BLaER1 treated with 17β-estradiol and CSF1 and Interleukin-3, amounts not matched to agents 10 nM and 100 nM (cell line): ENCODE measurements at regions not wholly inside any gene's neighbourhood (a gene's known extent, or its start where the extent isn't known, plus 50 kb on each side); places are given as distances from the start of the nearest gene placed in this dataset.
A peak's percentile ranks its signal among the peaks of the same experiment; 100 is the strongest.

ENCODE experiments used
- H3K27ac ChIP-seq, 11 experiments: shearing (Covaris generic); formaldehyde crosslinking; 2 replicates each; pipeline ENCODE4 v1.8.1; 2022
- H3K27me3 ChIP-seq, 11 experiments: shearing (Covaris generic); formaldehyde crosslinking; 2 replicates each; pipeline ENCODE4 v1.8.1; 2022
- H3K36me3 ChIP-seq, 11 experiments: shearing (Covaris generic); formaldehyde crosslinking; 2 replicates each; pipeline ENCODE4 v1.8.1; 2022
- H3K4me1 ChIP-seq, 10 experiments: shearing (Covaris generic); formaldehyde crosslinking; 2 replicates each; pipeline ENCODE4 v1.8.1; 2022
- H3K4me2 ChIP-seq, 11 experiments: shearing (Covaris generic); formaldehyde crosslinking; 2 replicates each; pipeline ENCODE4 v1.8.1; 2022
- H3K4me3 ChIP-seq, 10 experiments: shearing (Covaris generic); formaldehyde crosslinking; 2 replicates each; pipeline ENCODE4 v1.8.1; 2022
- H3K9ac ChIP-seq, 11 experiments: shearing (Covaris generic); formaldehyde crosslinking; 2 replicates each; pipeline ENCODE4 v1.8.1; 2022
- H3K9me3 ChIP-seq, 11 experiments: shearing (Covaris generic); formaldehyde crosslinking; replicated peaks in 1 of 11; 2 replicates each; pipeline ENCODE4 v1.8.1; 2022
- H4K20me1 ChIP-seq, 11 experiments: shearing (Covaris generic); formaldehyde crosslinking; 2 replicates each; pipeline ENCODE4 v1.8.1; 2022
- Cebpa-rat ChIP-seq, 11 experiments: shearing (Covaris generic); IDR thresholded peaks; 2 replicates each; pipeline ENCODE4 v1.8.1; 2022

GRCh38 chr4:155607481-155607880 is 59.2 kb upstream of the GUCY1A1 start:
- no peaks in the 10 kb centered on the region for H3K36me3 ChIP-seq
- H3K27me3 ChIP-seq, result no peaks in the 10 kb centered on the region
- H3K4me1 ChIP-seq, result peaks cover 4 to 13% (median 8%) of the 10 kb centered on the region in 10 experiments; a peak in 14 of 20 replicates
- no peak overlapping the region for H3K4me2 ChIP-seq
- H3K9ac ChIP-seq, result no peak overlapping the region
- H3K27ac ChIP-seq, result no peak overlapping the region
- no peaks in the 10 kb centered on the region for H3K9me3 ChIP-seq
- no peaks in the 10 kb centered on the region for H4K20me1 ChIP-seq
- TF ChIP-seq Cebpa-rat (IDR thresholded peaks at IDR 0.05), result no peak
- no peak overlapping the region for H3K4me3 ChIP-seq

DNA sequence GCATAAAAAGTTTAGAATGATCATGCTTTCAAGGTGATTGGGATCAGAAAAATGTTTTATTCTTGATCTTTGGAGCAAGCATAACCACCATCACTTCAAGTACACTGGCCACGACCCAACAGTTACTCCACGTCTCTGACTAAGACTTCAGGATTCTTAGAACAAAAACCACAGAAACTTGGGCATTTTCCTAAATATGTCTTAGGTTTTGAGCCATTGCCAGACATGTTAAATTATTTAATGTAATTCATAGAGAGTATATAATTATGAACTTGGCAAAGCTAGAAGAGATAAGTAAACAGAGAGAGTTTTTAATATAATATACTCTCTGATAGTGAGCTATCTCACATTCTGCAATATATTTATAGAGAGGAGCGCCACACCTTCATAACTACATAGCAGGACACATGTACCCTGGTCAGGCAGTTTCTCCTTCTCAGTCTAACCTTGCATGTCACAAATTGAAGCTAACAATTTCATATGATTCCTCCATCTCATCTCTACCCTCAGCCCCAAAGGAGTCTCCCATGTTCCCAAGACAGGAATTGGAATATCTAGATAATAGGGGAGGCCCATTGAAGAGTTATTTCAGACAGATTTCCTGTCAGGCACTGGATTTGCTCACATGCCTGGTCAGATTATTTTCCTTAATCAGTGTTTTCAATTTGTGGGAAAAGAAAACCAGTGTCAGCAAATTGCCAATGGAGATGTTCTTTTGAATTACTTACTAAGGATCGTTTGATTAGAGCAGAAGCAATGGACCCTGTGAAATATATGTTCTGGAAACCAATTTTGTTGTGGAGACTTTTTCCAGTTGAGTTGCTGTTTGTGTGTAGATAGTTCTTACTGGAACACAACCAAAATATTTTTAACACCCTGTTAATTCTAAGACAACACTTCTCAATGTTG is 61.7 kb upstream of the GUCY1A1 start:
- H3K36me3 ChIP-seq, result no peaks in the 10 kb centered on the region
- H3K27me3 ChIP-seq, result no peaks in the 10 kb centered on the region
- H3K4me1 ChIP-seq, result peaks cover 4 to 13% (median 8%) of the 10 kb centered on the region in 10 experiments; a peak in 14 of 20 replicates
- no peaks in the 10 kb centered on the region for H4K20me1 ChIP-seq
- TF ChIP-seq Cebpa-rat (IDR thresholded peaks at IDR 0.05), result no peak
- no peak overlapping the region for H3K9ac ChIP-seq
- H3K4me2 ChIP-seq, result 0 out of 22 replicates have a peak overlapping the region, but pooled peaks of 1 of the 11 experiments have one; percentile 16
- no peak overlapping the region for H3K4me3 ChIP-seq
- no peak overlapping the region for H3K27ac ChIP-seq
- no peaks in the 10 kb centered on the region for H3K9me3 ChIP-seq

GRCh38 chr4:155603360-155603891 is 63.2 kb upstream of the GUCY1A1 start:
- Histone ChIP-seq H3K9me3 (no peaks in the 10 kb centered on the region), H3K27me3 (no peaks in the 10 kb centered on the region), H4K20me1 (no peaks in the 10 kb centered on the region), H3K9ac (no peak overlapping the region), H3K4me3 (no peak overlapping the region), H3K4me1 (peaks cover under 1 to 7% (median 3%) of the 10 kb centered on the region in 10 experiments; a peak in 14 of 20 replicates), H3K27ac (no peak overlapping the region), H3K36me3 (no peaks in the 10 kb centered on the region), H3K4me2 (no peak overlapping the region)
- TF ChIP-seq Cebpa-rat (IDR thresholded peaks at IDR 0.05), result no peak

DNA sequence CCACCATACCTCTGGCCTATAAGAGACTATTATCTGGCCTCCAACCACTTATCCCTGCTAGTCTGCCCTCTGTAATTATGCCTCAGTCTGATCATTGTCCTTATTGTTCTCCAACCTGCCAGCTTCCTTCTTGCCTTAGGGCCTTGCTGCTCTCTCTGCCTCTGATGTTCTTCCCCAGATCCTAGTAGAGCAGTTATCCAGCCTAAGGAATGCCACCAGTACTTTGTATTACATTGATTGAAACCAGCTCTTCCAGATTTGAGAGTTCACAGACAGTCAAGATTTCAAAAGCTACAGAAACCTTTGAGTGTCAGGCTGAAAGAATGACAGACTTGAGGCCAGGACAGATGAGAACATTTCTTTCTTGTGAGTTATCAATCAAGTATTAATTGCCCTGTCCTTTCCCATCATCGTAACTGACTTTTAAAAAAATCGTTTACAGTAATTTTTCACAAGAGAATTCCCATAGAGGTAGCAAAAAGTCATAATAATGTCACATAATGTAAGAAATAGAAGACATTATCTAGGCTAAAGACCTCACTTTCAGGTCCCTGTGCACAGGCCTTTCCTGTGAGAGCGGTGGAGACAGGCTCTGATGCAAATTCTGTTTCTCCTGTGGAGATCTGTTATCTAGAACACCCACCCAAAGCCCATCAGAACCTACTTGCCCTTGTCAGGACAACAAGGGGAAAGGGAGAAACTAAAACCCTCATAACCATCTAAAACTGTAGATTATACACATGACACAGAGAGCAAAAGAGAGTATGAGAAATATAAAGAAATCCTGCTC is 64.1 kb upstream of the GUCY1A1 start:
- Histone ChIP-seq H3K9ac (no peak overlapping the region), H3K27me3 (no peaks in the 10 kb centered on the region), H4K20me1 (no peaks in the 10 kb centered on the region), H3K4me2 (no peak overlapping the region), H3K4me1 (peaks cover 0 to 7% (median 0%) of the 10 kb centered on the region in 10 experiments; a peak in 1 of 20 replicates), H3K27ac (no peak overlapping the region), H3K9me3 (no peaks in the 10 kb centered on the region), H3K4me3 (no peak overlapping the region), H3K36me3 (no peaks in the 10 kb centered on the region)
- no peak for TF ChIP-seq Cebpa-rat (IDR thresholded peaks at IDR 0.05)

- Histone ChIP-seq H4K20me1 (no peaks in the 10 kb centered on the region), H3K9ac (no peak overlapping the region)
These were observed 66.4 kb upstream of the GUCY1A1 start for GRCh38 chr4:155600244-155600643.

DNA sequence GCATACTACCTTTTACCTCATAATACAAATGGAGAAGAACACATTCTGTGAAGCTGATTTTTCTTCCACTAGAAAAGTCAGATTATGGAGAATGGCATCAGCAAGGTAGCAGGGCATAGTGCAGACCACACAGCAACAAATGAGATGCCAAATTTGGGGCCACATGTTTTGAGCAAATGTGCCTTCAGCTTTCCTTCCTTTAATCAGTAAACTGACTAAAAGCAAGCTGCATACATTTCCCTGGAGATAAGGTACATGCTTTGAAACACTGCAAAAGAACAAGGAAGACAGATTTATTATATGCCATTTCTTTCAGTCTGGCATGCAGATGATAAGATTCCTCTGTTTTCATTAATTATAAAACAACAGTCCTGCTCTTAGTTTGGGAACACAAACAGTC is 67.1 kb upstream of the GUCY1A1 start:
- no peaks in the 10 kb centered on the region for H3K4me1 ChIP-seq
- no peaks in the 10 kb centered on the region for H3K9me3 ChIP-seq
- no peak overlapping the region for H3K4me3 ChIP-seq
- no peak for TF ChIP-seq Cebpa-rat (IDR thresholded peaks at IDR 0.05)
- no peak overlapping the region for H3K27ac ChIP-seq
- H4K20me1 ChIP-seq, result no peaks in the 10 kb centered on the region
- no peaks in the 10 kb centered on the region for H3K36me3 ChIP-seq
- no peak overlapping the region for H3K4me2 ChIP-seq
- no peak overlapping the region for H3K9ac ChIP-seq
- H3K27me3 ChIP-seq, result no peaks in the 10 kb centered on the region

More at GRCh38 chr4:155600244-155600643, 66.4 kb upstream of the GUCY1A1 start:
- TF ChIP-seq Cebpa-rat (IDR thresholded peaks at IDR 0.05), result no peak
- Histone ChIP-seq H3K27me3 (no peaks in the 10 kb centered on the region), H3K4me3 (no peak overlapping the region), H3K27ac (no peak overlapping the region), H3K4me1 (peaks cover 0 to 5% (median 0%) of the 10 kb centered on the region in 10 experiments; a peak in 1 of 20 replicates), H3K9me3 (no peaks in the 10 kb centered on the region), H3K4me2 (no peak overlapping the region), H3K36me3 (no peaks in the 10 kb centered on the region)

- no peaks in the 10 kb centered on the region for H3K9me3 ChIP-seq
- no peaks in the 10 kb centered on the region for H3K27me3 ChIP-seq
- H3K27ac ChIP-seq, result no peak overlapping the region
- TF ChIP-seq Cebpa-rat (IDR thresholded peaks at IDR 0.05), result no peak
- no peaks in the 10 kb centered on the region for H3K36me3 ChIP-seq
- H3K9ac ChIP-seq, result no peak overlapping the region
- peaks cover 0 to 1% (median 0%) of the 10 kb centered on the region in 10 experiments; a peak in 1 of 20 replicates for H3K4me1 ChIP-seq
- no peak overlapping the region for H3K4me3 ChIP-seq
- H3K4me2 ChIP-seq, result no peak overlapping the region
- no peaks in the 10 kb centered on the region for H4K20me1 ChIP-seq
These were observed 67.6 kb upstream of the GUCY1A1 start for GRCh38 chr4:155599085-155599484.

- no peak overlapping the region for H3K27ac ChIP-seq
- H4K20me1 ChIP-seq, result no peaks in the 10 kb centered on the region
- peaks cover 2 to 11% (median 7%) of the 10 kb centered on the region in 10 experiments; a peak in 19 of 20 replicates for H3K4me1 ChIP-seq
- H3K9ac ChIP-seq, result no peak overlapping the region
- no peaks in the 10 kb centered on the region for H3K36me3 ChIP-seq
- TF ChIP-seq Cebpa-rat (IDR thresholded peaks at IDR 0.05), result no peak
- H3K9me3 ChIP-seq, result no peaks in the 10 kb centered on the region
- H3K4me3 ChIP-seq, result no peak overlapping the region
- H3K27me3 ChIP-seq, result no peaks in the 10 kb centered on the region
- no peak overlapping the region for H3K4me2 ChIP-seq
These were observed 68.7 kb upstream of the GUCY1A1 start for GRCh38 chr4:155597933-155598451.

DNA sequence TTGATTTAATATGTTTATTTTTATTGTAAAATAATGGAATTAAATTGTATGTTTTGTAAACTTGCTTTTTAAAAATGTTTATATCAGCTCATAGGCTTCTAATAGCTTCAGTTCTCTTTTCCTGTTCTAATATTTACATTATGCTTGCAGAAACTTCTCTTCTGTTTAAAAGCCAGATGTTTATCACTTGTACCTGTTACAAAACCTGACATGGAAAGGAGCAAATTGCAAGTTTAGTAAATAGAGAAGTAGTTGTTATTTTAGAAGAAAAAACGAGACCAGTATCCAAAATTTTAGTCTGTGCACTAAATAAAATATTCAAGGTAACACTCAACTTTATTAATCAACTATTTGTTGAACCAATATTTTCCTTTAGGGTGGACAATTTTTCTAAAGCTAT is 69.4 kb upstream of the GUCY1A1 start:
- no peaks in the 10 kb centered on the region for H3K36me3 ChIP-seq
- no peak overlapping the region for H3K27ac ChIP-seq

More for the DNA sequence above, 69.4 kb upstream of the GUCY1A1 start:
- H3K4me2 ChIP-seq, result no peak overlapping the region
- H3K9ac ChIP-seq, result no peak overlapping the region
- no peaks in the 10 kb centered on the region for H4K20me1 ChIP-seq
- H3K4me1 ChIP-seq, result peaks cover 9 to 19% (median 14%) of the 10 kb centered on the region in 10 experiments; a peak in 19 of 20 replicates
- H3K4me3 ChIP-seq, result no peak overlapping the region
- H3K27me3 ChIP-seq, result no peaks in the 10 kb centered on the region
- no peak for TF ChIP-seq Cebpa-rat (IDR thresholded peaks at IDR 0.05)
- no peaks in the 10 kb centered on the region for H3K9me3 ChIP-seq
